ENCODE measurements at regions not wholly inside any gene's neighbourhood (a gene's known extent, or its start where the extent isn't known, plus 50 kb on each side); places are given as distances from the start of the nearest gene placed in this dataset.

- no peak overlapping the region for H3K18ac ChIP-seq (ENCODE audit: low read length)
- no peak for DNase-seq
- no peak overlapping the region for H3K23ac ChIP-seq (ENCODE audit: low read length)
Measured at GRCh38 chr5:31106691-31107090, 86.8 kb upstream of the CDH6 start.

GRCh38 chr5:31106278-31106677, 87.2 kb upstream of the CDH6 start:
- Histone ChIP-seq H2AK5ac (ENCODE audit: low read length) (no peak overlapping the region), H3K4ac (ENCODE audit: low read depth, low read length) (no peak overlapping the region), H2BK120ac (ENCODE audit: insufficient read depth, low read length, poor library complexity) (no peak overlapping the region), H4K91ac (ENCODE audit: low read depth, low read length) (no peak overlapping the region), H2AFZ (ENCODE audit: insufficient read depth, low read length, poor library complexity) (no peak overlapping the region), H3K4me1 (ENCODE audit: control insufficient read depth in 1 of 2, insufficient read depth in 2 of 2, low read length in 2 of 2) (no peaks in the 10 kb centered on the region), H3K36me3 (ENCODE audit: control insufficient read depth in 1 of 2, insufficient read depth in 2 of 2, low read length in 2 of 2) (no peaks in the 10 kb centered on the region), H4K12ac (ENCODE audit: low read depth, low read length) (no peak overlapping the region), H3K23ac (ENCODE audit: low read length) (no peak overlapping the region), H3K27me3 (ENCODE audit: insufficient read depth, low read length) (no peaks in the 10 kb centered on the region), H2BK5ac (ENCODE audit: low read depth, low read length, poor library complexity) (no peak overlapping the region), H2BK12ac (ENCODE audit: low read length) (no peak overlapping the region), H3K79me1 (ENCODE audit: low read length) (no peaks in the 10 kb centered on the region), H3K79me2 (ENCODE audit: control insufficient read depth, insufficient read depth, low read length, poor library complexity) (no peaks in the 10 kb centered on the region), H3K4me3 (ENCODE audit: low read depth, low read length) (no peak overlapping the region), H3K4me2 (ENCODE audit: low read length) (no peak overlapping the region), H3K14ac (ENCODE audit: low read length) (no peak overlapping the region), H4K8ac (ENCODE audit: low read depth, low read length) (no peak overlapping the region), H3K9ac (ENCODE audit: low read length) (no peak overlapping the region), H3K27ac (ENCODE audit: low read depth, low read length) (no peak overlapping the region), H3K18ac (ENCODE audit: low read length) (no peak overlapping the region), H3K9me3 (ENCODE audit: insufficient read depth, low read depth, low read length) (no peaks in the 10 kb centered on the region)
- no CpG with 5 or more reads among the region's 2 CpGs for WGBS (ENCODE audit: extremely low coverage, insufficient coverage, insufficient read length)
- DNase-seq: no peak

More at GRCh38 chr5:31106691-31107090, 86.8 kb upstream of the CDH6 start:
- Histone ChIP-seq H4K91ac (ENCODE audit: low read depth, low read length) (no peak overlapping the region), H3K4me3 (ENCODE audit: low read depth, low read length) (no peak overlapping the region), H3K79me1 (ENCODE audit: low read length) (no peaks in the 10 kb centered on the region), H2BK12ac (ENCODE audit: low read length) (no peak overlapping the region), H3K36me3 (ENCODE audit: control insufficient read depth in 1 of 2, insufficient read depth in 2 of 2, low read length in 2 of 2) (no peaks in the 10 kb centered on the region), H3K27ac (ENCODE audit: low read depth, low read length) (no peak overlapping the region), H3K9me3 (ENCODE audit: insufficient read depth, low read depth, low read length) (no peaks in the 10 kb centered on the region), H2BK120ac (ENCODE audit: insufficient read depth, low read length, poor library complexity) (no peak overlapping the region), H3K27me3 (ENCODE audit: insufficient read depth, low read length) (no peaks in the 10 kb centered on the region), H3K14ac (ENCODE audit: low read length) (no peak overlapping the region), H4K12ac (ENCODE audit: low read depth, low read length) (no peak overlapping the region), H3K4me2 (ENCODE audit: low read length) (no peak overlapping the region), H3K4ac (ENCODE audit: low read depth, low read length) (no peak overlapping the region), H3K9ac (ENCODE audit: low read length) (no peak overlapping the region), H2AK5ac (ENCODE audit: low read length) (no peak overlapping the region), H3K79me2 (ENCODE audit: control insufficient read depth, insufficient read depth, low read length, poor library complexity) (no peaks in the 10 kb centered on the region), H3K4me1 (ENCODE audit: control insufficient read depth in 1 of 2, insufficient read depth in 2 of 2, low read length in 2 of 2) (no peaks in the 10 kb centered on the region), H4K8ac (ENCODE audit: low read depth, low read length) (no peak overlapping the region), H2BK5ac (ENCODE audit: low read depth, low read length, poor library complexity) (no peak overlapping the region), H2AFZ (ENCODE audit: insufficient read depth, low read length, poor library complexity) (no peak overlapping the region)
- no CpG with 5 or more reads among the region's 4 CpGs for WGBS (ENCODE audit: extremely low coverage, insufficient coverage, insufficient read length)

GRCh38 chr5:31104775-31105174, 88.7 kb upstream of the CDH6 start:
- H2BK12ac ChIP-seq (ENCODE audit: low read length): no peak overlapping the region
- H3K4me1 ChIP-seq (ENCODE audit: control insufficient read depth in 1 of 2, insufficient read depth in 2 of 2, low read length in 2 of 2): no peaks in the 10 kb centered on the region
- H3K23ac ChIP-seq (ENCODE audit: low read length): no peak overlapping the region
- H3K36me3 ChIP-seq (ENCODE audit: control insufficient read depth in 1 of 2, insufficient read depth in 2 of 2, low read length in 2 of 2): no peaks in the 10 kb centered on the region
- no peak overlapping the region for H2AK5ac ChIP-seq (ENCODE audit: low read length)
- no peak overlapping the region for H3K9ac ChIP-seq (ENCODE audit: low read length)
- H2BK120ac ChIP-seq (ENCODE audit: insufficient read depth, low read length, poor library complexity): no peak overlapping the region
- no peak overlapping the region for H2BK5ac ChIP-seq (ENCODE audit: low read depth, low read length, poor library complexity)
- no peak overlapping the region for H3K27ac ChIP-seq (ENCODE audit: low read depth, low read length)
- no peak overlapping the region for H4K91ac ChIP-seq (ENCODE audit: low read depth, low read length)
- no peaks in the 10 kb centered on the region for H3K27me3 ChIP-seq (ENCODE audit: insufficient read depth, low read length)
- H3K14ac ChIP-seq (ENCODE audit: low read length): no peak overlapping the region
- WGBS (ENCODE audit: extremely low coverage, insufficient coverage, insufficient read length): no CpG with 5 or more reads among the region's 4 CpGs
- no peaks in the 10 kb centered on the region for H3K79me2 ChIP-seq (ENCODE audit: control insufficient read depth, insufficient read depth, low read length, poor library complexity)
- no peak overlapping the region for H4K12ac ChIP-seq (ENCODE audit: low read depth, low read length)
- H2AFZ ChIP-seq (ENCODE audit: insufficient read depth, low read length, poor library complexity): no peak overlapping the region
- H4K8ac ChIP-seq (ENCODE audit: low read depth, low read length): no peak overlapping the region
- no peaks in the 10 kb centered on the region for H3K79me1 ChIP-seq (ENCODE audit: low read length)
- DNase-seq: no peak
- H3K4me2 ChIP-seq (ENCODE audit: low read length): no peak overlapping the region
- H3K9me3 ChIP-seq (ENCODE audit: insufficient read depth, low read depth, low read length): no peaks in the 10 kb centered on the region
- no peak overlapping the region for H3K4me3 ChIP-seq (ENCODE audit: low read depth, low read length)
- no peak overlapping the region for H3K18ac ChIP-seq (ENCODE audit: low read length)
- H3K4ac ChIP-seq (ENCODE audit: low read depth, low read length): no peak overlapping the region

- Histone ChIP-seq H3K4me3 (ENCODE audit: low read depth, low read length) (no peak overlapping the region), H2AFZ (ENCODE audit: insufficient read depth, low read length, poor library complexity) (no peak overlapping the region), H3K14ac (ENCODE audit: low read length) (no peak overlapping the region), H3K27me3 (ENCODE audit: insufficient read depth, low read length) (no peaks in the 10 kb centered on the region), H3K18ac (ENCODE audit: low read length) (no peak overlapping the region), H3K79me1 (ENCODE audit: low read length) (no peaks in the 10 kb centered on the region), H3K23ac (ENCODE audit: low read length) (no peak overlapping the region), H3K27ac (ENCODE audit: low read depth, low read length) (no peak overlapping the region), H2BK12ac (ENCODE audit: low read length) (no peak overlapping the region), H3K4me1 (ENCODE audit: control insufficient read depth in 1 of 2, insufficient read depth in 2 of 2, low read length in 2 of 2) (no peaks in the 10 kb centered on the region), H2AK5ac (ENCODE audit: low read length) (no peak overlapping the region), H4K12ac (ENCODE audit: low read depth, low read length) (no peak overlapping the region), H4K91ac (ENCODE audit: low read depth, low read length) (no peak overlapping the region), H3K9me3 (ENCODE audit: insufficient read depth, low read depth, low read length) (no peaks in the 10 kb centered on the region), H3K36me3 (ENCODE audit: control insufficient read depth in 1 of 2, insufficient read depth in 2 of 2, low read length in 2 of 2) (no peaks in the 10 kb centered on the region), H3K4ac (ENCODE audit: low read depth, low read length) (no peak overlapping the region), H3K4me2 (ENCODE audit: low read length) (no peak overlapping the region), H3K9ac (ENCODE audit: low read length) (no peak overlapping the region), H2BK120ac (ENCODE audit: insufficient read depth, low read length, poor library complexity) (no peak overlapping the region), H2BK5ac (ENCODE audit: low read depth, low read length, poor library complexity) (no peak overlapping the region), H4K8ac (ENCODE audit: low read depth, low read length) (no peak overlapping the region), H3K79me2 (ENCODE audit: control insufficient read depth, insufficient read depth, low read length, poor library complexity) (no peaks in the 10 kb centered on the region)
- no CpG with 5 or more reads among the region's 5 CpGs for WGBS (ENCODE audit: extremely low coverage, insufficient coverage, insufficient read length)
- DNase-seq: no peak
Measured at GRCh38 chr5:31100781-31101310, 92.6 kb upstream of the CDH6 start.
